Mesothelial cell of epicardium (in vitro differentiated cells): ENCODE measurements at regions not wholly inside any gene's neighbourhood (a gene's known extent, or its start where the extent isn't known, plus 50 kb on each side); places are given as distances from the start of the nearest gene placed in this dataset.

Experiments
- DNase-seq, 2 experiments: peaks; one replicate each; pipeline ENCODE4 v3.0.0; 2021; ENCODE audit warnings: low spot score in 2 of 2; ENCODE audit not compliant: unreplicated experiment in 2 of 2
- H3K27ac Mint-ChIP-seq: 2 replicates; pipeline ENCODE4 v1.8.0; 2021; ENCODE audit warnings: mixed read lengths
- H3K27me3 Mint-ChIP-seq: 2 replicates; pipeline ENCODE4 v1.8.0; 2021; ENCODE audit warnings: low read depth, mixed read lengths
- H3K36me3 Mint-ChIP-seq: 2 replicates; pipeline ENCODE4 v1.8.0; 2021; ENCODE audit warnings: mixed read lengths
- H3K4me1 Mint-ChIP-seq: 2 replicates; pipeline ENCODE4 v1.8.0; 2021; ENCODE audit warnings: mixed read lengths
- H3K4me3 Mint-ChIP-seq: 2 replicates; pipeline ENCODE4 v1.8.0; 2021; ENCODE audit warnings: mild to moderate bottlenecking, moderate library complexity, mixed read lengths
- H3K9me3 Mint-ChIP-seq: 2 replicates; pipeline ENCODE4 v1.8.0; 2021; ENCODE audit warnings: mixed read lengths
- TF ChIP-seq, protein P1 (sequence below): fragments of 200-600 bp; sonication (generic); IDR thresholded peaks from one replicate; pipeline ENCODE4 v1.5.0; 2021; ENCODE audit warnings: antibody characterized with exemption; ENCODE audit not compliant: unreplicated experiment

DNA sequence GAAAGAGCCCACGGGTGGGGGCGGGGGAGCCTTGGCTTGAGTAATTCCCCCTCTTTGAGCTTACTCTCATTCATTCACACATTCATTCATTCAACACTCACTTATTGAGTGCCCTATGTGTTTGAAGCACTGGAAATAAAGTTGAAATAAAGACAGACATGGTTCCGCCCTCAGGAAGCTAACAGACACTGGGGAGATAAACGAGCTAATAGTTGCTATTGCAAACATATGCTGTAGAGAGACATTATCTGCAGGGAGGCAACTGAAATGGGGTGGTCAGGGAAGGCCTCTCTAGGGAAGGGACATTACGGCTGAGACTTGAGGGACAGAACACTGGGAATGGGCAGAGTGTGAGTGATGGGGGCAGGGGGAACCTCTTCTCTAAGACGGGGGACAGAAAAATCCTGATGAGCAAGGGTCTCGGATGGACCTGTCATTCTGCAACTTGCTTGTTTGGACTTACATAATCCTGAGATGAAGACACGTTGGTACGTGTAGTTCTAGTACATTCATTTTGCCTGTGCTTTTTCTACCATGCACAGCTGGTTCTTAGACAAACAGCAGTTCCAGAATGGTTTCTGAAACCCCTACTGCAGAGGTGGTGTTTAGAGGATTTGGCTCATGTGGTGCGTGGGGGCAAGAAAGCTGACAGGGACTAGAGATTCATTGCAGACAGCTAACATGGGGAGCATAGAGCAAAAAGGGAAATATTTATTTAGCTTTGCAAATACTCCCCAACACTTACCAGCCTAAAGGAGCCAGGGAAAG is 71.1 kb upstream of the BLCAP start:
- peaks cover 27% of the 10 kb centered on the region for H3K4me1 Mint-ChIP-seq
- H3K27me3 Mint-ChIP-seq = peaks cover 44% of the 10 kb centered on the region
- peak overlapping the region; percentile 47 for H3K27ac Mint-ChIP-seq
- DNase-seq = no peak
- H3K9me3 Mint-ChIP-seq = no peaks in the 10 kb centered on the region
- H3K36me3 Mint-ChIP-seq = no peaks in the 10 kb centered on the region
- TF ChIP-seq, protein P1, sequence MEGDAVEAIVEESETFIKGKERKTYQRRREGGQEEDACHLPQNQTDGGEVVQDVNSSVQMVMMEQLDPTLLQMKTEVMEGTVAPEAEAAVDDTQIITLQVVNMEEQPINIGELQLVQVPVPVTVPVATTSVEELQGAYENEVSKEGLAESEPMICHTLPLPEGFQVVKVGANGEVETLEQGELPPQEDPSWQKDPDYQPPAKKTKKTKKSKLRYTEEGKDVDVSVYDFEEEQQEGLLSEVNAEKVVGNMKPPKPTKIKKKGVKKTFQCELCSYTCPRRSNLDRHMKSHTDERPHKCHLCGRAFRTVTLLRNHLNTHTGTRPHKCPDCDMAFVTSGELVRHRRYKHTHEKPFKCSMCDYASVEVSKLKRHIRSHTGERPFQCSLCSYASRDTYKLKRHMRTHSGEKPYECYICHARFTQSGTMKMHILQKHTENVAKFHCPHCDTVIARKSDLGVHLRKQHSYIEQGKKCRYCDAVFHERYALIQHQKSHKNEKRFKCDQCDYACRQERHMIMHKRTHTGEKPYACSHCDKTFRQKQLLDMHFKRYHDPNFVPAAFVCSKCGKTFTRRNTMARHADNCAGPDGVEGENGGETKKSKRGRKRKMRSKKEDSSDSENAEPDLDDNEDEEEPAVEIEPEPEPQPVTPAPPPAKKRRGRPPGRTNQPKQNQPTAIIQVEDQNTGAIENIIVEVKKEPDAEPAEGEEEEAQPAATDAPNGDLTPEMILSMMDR = no peak
- peak overlapping the region; percentile 0 for H3K4me3 Mint-ChIP-seq

GRCh38 chr20:37598100-37598543 is 70.4 kb upstream of the BLCAP start:
- peaks cover 27% of the 10 kb centered on the region for H3K4me1 Mint-ChIP-seq
- H3K4me3 Mint-ChIP-seq = peak overlapping the region; percentile 6

DNA sequence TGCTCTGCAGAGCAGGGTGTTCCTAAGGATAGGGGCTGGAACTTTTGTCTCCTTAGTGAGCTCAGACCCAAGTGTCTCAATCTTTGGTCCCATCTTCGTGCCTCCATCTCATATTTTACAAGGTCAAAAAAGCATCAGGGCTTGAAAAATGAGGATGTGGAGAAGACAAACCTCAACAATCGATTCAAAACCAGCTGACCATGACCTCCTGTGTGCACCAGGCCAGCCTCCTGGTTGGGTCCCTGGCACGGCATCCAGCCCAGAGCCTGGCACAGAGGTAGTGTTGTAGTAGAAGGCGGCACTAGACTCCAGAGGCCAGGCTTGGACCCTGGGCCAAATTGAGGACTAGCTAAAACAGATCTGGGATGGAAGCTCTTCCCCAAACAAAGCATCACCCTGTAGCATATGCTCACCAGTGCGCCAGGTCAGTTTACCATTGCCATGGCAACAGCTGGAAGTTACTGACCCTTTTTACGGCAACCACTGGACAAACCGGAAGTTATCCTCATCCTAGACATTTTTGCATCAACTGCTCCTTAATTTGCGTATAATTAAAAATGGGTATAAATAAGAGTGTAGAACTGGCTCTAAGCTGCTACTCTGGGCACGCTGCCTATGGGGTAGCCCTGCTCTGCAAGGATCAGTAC is 69.3 kb upstream of the BLCAP start:
- Mint-ChIP-seq H3K27ac (no peak overlapping the region), H3K36me3 (no peaks in the 10 kb centered on the region), H3K4me3 (no peak overlapping the region), H3K9me3 (no peaks in the 10 kb centered on the region), H3K4me1 (peaks cover 27% of the 10 kb centered on the region), H3K27me3 (peaks cover 48% of the 10 kb centered on the region)
- DNase-seq = no peak
- TF ChIP-seq, protein P1 = no peak

More at GRCh38 chr20:37598100-37598543, 70.4 kb upstream of the BLCAP start:
- Mint-ChIP-seq H3K27me3 (peaks cover 44% of the 10 kb centered on the region), H3K36me3 (no peaks in the 10 kb centered on the region), H3K9me3 (no peaks in the 10 kb centered on the region), H3K27ac (no peak overlapping the region)
- TF ChIP-seq, protein P1 = no peak
- DNase-seq = peak; percentile 24 to 41

DNA sequence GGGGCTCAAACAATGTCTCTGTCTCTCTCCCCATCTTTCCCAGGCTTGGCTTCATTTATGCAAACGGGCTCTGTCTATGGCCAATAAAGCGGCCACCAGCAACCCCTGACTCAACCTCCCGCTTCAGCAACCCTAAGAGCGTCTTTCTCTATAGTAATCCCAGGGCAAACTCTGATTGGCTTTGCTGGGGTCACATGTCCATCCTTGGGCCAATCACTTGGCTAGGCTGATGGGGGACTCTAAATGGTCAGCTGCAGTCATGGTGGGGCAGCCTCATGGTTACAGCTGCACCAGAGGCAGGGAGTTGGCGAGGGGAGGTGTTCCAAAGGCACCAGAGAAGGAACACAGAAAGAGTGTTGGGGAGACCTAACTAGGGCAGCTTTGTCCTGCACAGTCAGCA is 68.5 kb upstream of the BLCAP start:
- H3K9me3 Mint-ChIP-seq = no peaks in the 10 kb centered on the region

GRCh38 chr20:37593710-37594109 is 66.0 kb upstream of the BLCAP start:
- no peak overlapping the region for H3K27ac Mint-ChIP-seq

More for the DNA sequence above, 68.5 kb upstream of the BLCAP start:
- Mint-ChIP-seq H3K27ac (no peak overlapping the region), H3K27me3 (peaks cover 48% of the 10 kb centered on the region), H3K4me3 (no peak overlapping the region), H3K4me1 (peaks cover 27% of the 10 kb centered on the region), H3K36me3 (no peaks in the 10 kb centered on the region)
- no peak for DNase-seq
- TF ChIP-seq, protein P1 = no peak

More at GRCh38 chr20:37593710-37594109, 66.0 kb upstream of the BLCAP start:
- Mint-ChIP-seq H3K36me3 (no peaks in the 10 kb centered on the region), H3K27me3 (peaks cover 54% of the 10 kb centered on the region), H3K4me1 (peaks cover 10% of the 10 kb centered on the region), H3K4me3 (no peak overlapping the region), H3K9me3 (no peaks in the 10 kb centered on the region)
- TF ChIP-seq, protein P1 = no peak
- DNase-seq = no peak
